SK-N-SH (cell line): ENCODE measurements at regions not wholly inside any gene's neighbourhood (a gene's known extent, or its start where the extent isn't known, plus 50 kb on each side); places are given as distances from the start of the nearest gene placed in this dataset.

Experiments
- CTCF ChIA-PET: fragments of 300-600, 350-600 bp; formaldehyde crosslinking; extraction: SDS; loops from one replicate; lab custom pipeline; 2021; lab: Yijun Ruan, JAX
- POLR2A ChIA-PET: fragments of 350-600 bp; sonication (Branson Sonifier 250); formaldehyde crosslinking; extraction: SDS; loops from one replicate; lab custom pipeline; 2020; ENCODE audit warnings: antibody characterized with exemption, inconsistent platforms; lab: Yijun Ruan, JAX
- DNase-seq: peaks from one replicate; pipeline ENCODE4 v3.0.0; 2012
- H2AFZ ChIP-seq: fragments of 200-600 bp; sonication (generic); 2 replicates; pipeline ENCODE4 v1.8.1; 2016; ENCODE audit warnings: antibody characterized with exemption, mild to moderate bottlenecking, low read depth
- H3F3A ChIP-seq: fragments of 200-600 bp; sonication (generic); replicated peaks from 2 replicates; pipeline ENCODE3; 2016; ENCODE audit warnings: antibody characterized with exemption, mild to moderate bottlenecking; ENCODE audit not compliant: insufficient read depth
- H3K27ac ChIP-seq, 2 experiments: fragments of 200-500 bp in 1 of 2; fragments of 200-600 bp in 1 of 2; sonication (Bioruptor generic) in 1 of 2; sonication (generic), shearing (Covaris generic) in 1 of 2; 2 replicates each; pipeline versions ENCODE4 v1.5.1 to v1.6.1; 2014 to 2016; ENCODE audit warnings: low read depth in 2 of 2, inconsistent platforms in 1 of 2, low read length in 1 of 2, mild to moderate bottlenecking in 1 of 2, mixed read lengths in 1 of 2
- H3K27me3 ChIP-seq: fragments of 200-600 bp; sonication (generic), shearing (Covaris generic); 2 replicates; pipeline ENCODE4 v1.6.1; 2016; ENCODE audit warnings: mixed run types; ENCODE audit not compliant: insufficient read depth
- H3K36me3 ChIP-seq, 2 experiments: fragments of 200-500 bp in 1 of 2; fragments of 200-600 bp in 1 of 2; sonication (Bioruptor generic) in 1 of 2; sonication (generic) in 1 of 2; replicated peaks in 1 of 2; 2 replicates each; pipeline versions ENCODE3 to v1.5.1; 2014 to 2016; ENCODE audit warnings: low read length in 1 of 2, mild to moderate bottlenecking in 1 of 2; ENCODE audit not compliant: insufficient read depth in 2 of 2, control insufficient read depth in 1 of 2
- H3K4me1 ChIP-seq, 2 experiments: fragments of 200-500 bp in 1 of 2; fragments of 200-600 bp in 1 of 2; sonication (Bioruptor generic) in 1 of 2; sonication (generic), shearing (Covaris generic) in 1 of 2; 2 replicates each; pipeline versions ENCODE4 v1.5.1 to v1.6.1; 2014 to 2016; ENCODE audit warnings: low read depth in 1 of 2, low read length in 1 of 2, mixed run types in 1 of 2; ENCODE audit not compliant: insufficient read depth in 2 of 2, control insufficient read depth in 1 of 2
- H3K4me2 ChIP-seq: fragments of 200-600 bp; sonication (generic), shearing (Covaris generic); 2 replicates; pipeline ENCODE4 v1.6.1; 2017; ENCODE audit warnings: mixed run types
- H3K4me3 ChIP-seq, 2 experiments: fragments of 200-500 bp in 1 of 2; fragments of 200-600 bp in 1 of 2; sonication (Bioruptor generic) in 1 of 2; sonication (generic), shearing (Covaris generic) in 1 of 2; 2 replicates each; pipeline versions ENCODE4 v1.5.1 to v1.8.1; 2014 to 2016; ENCODE audit warnings: low read depth in 2 of 2, inconsistent platforms in 1 of 2, low read length in 1 of 2, mild to moderate bottlenecking in 1 of 2, mixed read lengths in 1 of 2, moderate library complexity in 1 of 2
- H3K79me2 ChIP-seq: fragments of 200-600 bp; sonication (generic); 2 replicates; pipeline ENCODE4 v1.8.1; 2017; ENCODE audit warnings: mild to moderate bottlenecking; ENCODE audit not compliant: insufficient read depth
- H3K9ac ChIP-seq: fragments of 200-600 bp; sonication (generic); 2 replicates; pipeline ENCODE4 v1.6.1; 2017; ENCODE audit warnings: mixed run types
- H3K9me2 ChIP-seq: fragments of 200-600 bp; sonication (generic); 2 replicates; pipeline ENCODE4 v1.6.1; 2017; ENCODE audit warnings: mixed run types
- H3K9me3 ChIP-seq: fragments of 200-600 bp; sonication (generic); 2 replicates; pipeline ENCODE4 v1.6.1; 2017; ENCODE audit warnings: mixed run types, mild to moderate bottlenecking, moderate library complexity
- H4K20me1 ChIP-seq: fragments of 200-600 bp; sonication (generic); 2 replicates; pipeline ENCODE4 v1.6.1; 2017; ENCODE audit warnings: mild to moderate bottlenecking, mixed run types; ENCODE audit not compliant: insufficient read depth
- FOXM1 ChIP-seq: IDR thresholded peaks from 2 replicates; pipeline ENCODE4 v1.4.0; 2012; ENCODE audit warnings: low read depth, mild to moderate bottlenecking
- GABPA ChIP-seq: IDR thresholded peaks from 2 replicates; pipeline ENCODE4 v1.4.0; 2012; ENCODE audit warnings: low read depth, mild to moderate bottlenecking
- GATA2 ChIP-seq: sonication (generic); formaldehyde crosslinking; IDR thresholded peaks from 2 replicates; pipeline ENCODE4 v1.5.0; 2020; ENCODE audit warnings: mild to moderate bottlenecking, missing genetic modification reagents
- MXI1 ChIP-seq: IDR thresholded peaks from 2 replicates; pipeline ENCODE4 v1.6.1; 2012; ENCODE audit warnings: mild to moderate bottlenecking, low read depth, low read length, improper control_type of control experiment
- NRF1 ChIP-seq: IDR thresholded peaks from 2 replicates; pipeline ENCODE4 v1.6.1; 2012; ENCODE audit warnings: low read depth, mild to moderate bottlenecking, low read length
- REST ChIP-seq: IDR thresholded peaks from 2 replicates; pipeline ENCODE4 v1.6.1; 2012; ENCODE audit warnings: mild to moderate bottlenecking, low read depth, low read length, moderate library complexity
- RXRA ChIP-seq: IDR thresholded peaks from 2 replicates; pipeline ENCODE4 v1.4.0; 2012; ENCODE audit warnings: low read depth, mild to moderate bottlenecking, borderline replicate concordance
- SIN3A ChIP-seq: IDR thresholded peaks from 2 replicates; pipeline ENCODE4 v1.6.1; 2012; ENCODE audit warnings: low read depth, mild to moderate bottlenecking, low read length, moderate library complexity, borderline replicate concordance
- TCF12 ChIP-seq: IDR thresholded peaks from 2 replicates; pipeline ENCODE4 v1.4.0; 2012
- TEAD4 ChIP-seq: IDR thresholded peaks from 2 replicates; pipeline ENCODE4 v1.4.0; 2012; ENCODE audit warnings: mild to moderate bottlenecking, borderline replicate concordance; ENCODE audit not compliant: insufficient read depth
- USF2 ChIP-seq: fragments of 150-350 bp; IDR thresholded peaks from 2 replicates; pipeline ENCODE4 v1.6.1; 2017; ENCODE audit warnings: antibody characterized with exemption, low read length, low read depth, borderline replicate concordance
- WGBS: methylation state at CpG from one replicate; pipeline ENCODE4 v1.1.6; 2017; ENCODE audit warnings: low lambda C conversion rate; 5-methylcytosine and 5-hydroxymethylcytosine counted together
- TF ChIP-seq, protein P1 (sequence below): IDR thresholded peaks from 2 replicates; pipeline ENCODE4 v1.4.0; 2012; ENCODE audit warnings: low read depth, borderline replicate concordance
- TF ChIP-seq, protein P2 (sequence below): fragments of 200-600 bp; sonication (generic); IDR thresholded peaks from 2 replicates; pipeline ENCODE4 v1.6.1; 2017; ENCODE audit warnings: antibody characterized with exemption, mild to moderate bottlenecking, moderate library complexity

DNA sequence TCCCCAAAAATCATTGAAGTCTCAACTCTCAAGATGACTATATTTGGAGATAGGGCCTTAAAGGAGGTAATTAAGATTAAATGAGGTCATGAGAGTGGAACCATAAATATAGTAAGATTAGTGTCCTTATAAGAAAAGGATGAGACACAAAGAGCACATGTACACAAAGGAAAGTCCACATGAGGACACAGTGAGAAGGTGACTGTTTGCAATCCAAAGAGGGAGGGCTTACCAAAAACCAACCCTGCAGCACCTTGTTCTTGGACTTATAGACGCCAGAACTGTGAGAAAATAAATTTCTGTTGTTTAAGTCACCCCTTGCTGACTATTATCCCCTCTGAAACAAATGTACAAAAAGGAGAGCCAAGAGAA lies 150.4 kb upstream of the SMLR1 start:
- Histone ChIP-seq H3K9me3 (no peaks in the 10 kb centered on the region), H3K9me2 (no peaks in the 10 kb centered on the region), H3K9ac (no peak overlapping the region), H3K79me2 (no peaks in the 10 kb centered on the region), H3K4me2 (no peak overlapping the region), H3K27ac (no peak overlapping the region), H3K4me1 (peaks cover 0 to 3% of the 10 kb centered on the region in 2 experiments; a peak in 2 of 4 replicates), H3K36me3 (no peaks in the 10 kb centered on the region), H3F3A (no peaks in the 10 kb centered on the region), H3K4me3 (no peak overlapping the region), H2AFZ (no peak overlapping the region), H3K27me3 (no peaks in the 10 kb centered on the region), H4K20me1 (no peaks in the 10 kb centered on the region)
- ChIA-PET CTCF (interaction anchor here (0.6 kb wide), 1 partner anchor 986 kb away, joined by 3 read pairs; no protein-coding TSS in a partner anchor), POLR2A (no interaction called here)
- WGBS = 53% methylated on average over 1 of the region's 1 CpG
- DNase-seq = no peak
- TF ChIP-seq GATA2 (CRISPR knock-in tag) (no peak), TEAD4 (no peak), SIN3A (no peak), RXRA (no peak), FOXM1 (no peak), REST (no peak), MXI1 (no peak), USF2 (no peak), TCF12 (no peak), GABPA (no peak), NRF1 (no peak)
- TF ChIP-seq, protein P1, sequence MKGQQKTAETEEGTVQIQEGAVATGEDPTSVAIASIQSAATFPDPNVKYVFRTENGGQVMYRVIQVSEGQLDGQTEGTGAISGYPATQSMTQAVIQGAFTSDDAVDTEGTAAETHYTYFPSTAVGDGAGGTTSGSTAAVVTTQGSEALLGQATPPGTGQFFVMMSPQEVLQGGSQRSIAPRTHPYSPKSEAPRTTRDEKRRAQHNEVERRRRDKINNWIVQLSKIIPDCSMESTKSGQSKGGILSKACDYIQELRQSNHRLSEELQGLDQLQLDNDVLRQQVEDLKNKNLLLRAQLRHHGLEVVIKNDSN = no peak
- TF ChIP-seq, protein P2, sequence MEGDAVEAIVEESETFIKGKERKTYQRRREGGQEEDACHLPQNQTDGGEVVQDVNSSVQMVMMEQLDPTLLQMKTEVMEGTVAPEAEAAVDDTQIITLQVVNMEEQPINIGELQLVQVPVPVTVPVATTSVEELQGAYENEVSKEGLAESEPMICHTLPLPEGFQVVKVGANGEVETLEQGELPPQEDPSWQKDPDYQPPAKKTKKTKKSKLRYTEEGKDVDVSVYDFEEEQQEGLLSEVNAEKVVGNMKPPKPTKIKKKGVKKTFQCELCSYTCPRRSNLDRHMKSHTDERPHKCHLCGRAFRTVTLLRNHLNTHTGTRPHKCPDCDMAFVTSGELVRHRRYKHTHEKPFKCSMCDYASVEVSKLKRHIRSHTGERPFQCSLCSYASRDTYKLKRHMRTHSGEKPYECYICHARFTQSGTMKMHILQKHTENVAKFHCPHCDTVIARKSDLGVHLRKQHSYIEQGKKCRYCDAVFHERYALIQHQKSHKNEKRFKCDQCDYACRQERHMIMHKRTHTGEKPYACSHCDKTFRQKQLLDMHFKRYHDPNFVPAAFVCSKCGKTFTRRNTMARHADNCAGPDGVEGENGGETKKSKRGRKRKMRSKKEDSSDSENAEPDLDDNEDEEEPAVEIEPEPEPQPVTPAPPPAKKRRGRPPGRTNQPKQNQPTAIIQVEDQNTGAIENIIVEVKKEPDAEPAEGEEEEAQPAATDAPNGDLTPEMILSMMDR = no peak
- TF ChIP-seq, all 33 proteins: peak for 0
